ENCODE measurements at regions not wholly inside any gene's neighbourhood (a gene's known extent, or its start where the extent isn't known, plus 50 kb on each side); places are given as distances from the start of the nearest gene placed in this dataset.

DNA sequence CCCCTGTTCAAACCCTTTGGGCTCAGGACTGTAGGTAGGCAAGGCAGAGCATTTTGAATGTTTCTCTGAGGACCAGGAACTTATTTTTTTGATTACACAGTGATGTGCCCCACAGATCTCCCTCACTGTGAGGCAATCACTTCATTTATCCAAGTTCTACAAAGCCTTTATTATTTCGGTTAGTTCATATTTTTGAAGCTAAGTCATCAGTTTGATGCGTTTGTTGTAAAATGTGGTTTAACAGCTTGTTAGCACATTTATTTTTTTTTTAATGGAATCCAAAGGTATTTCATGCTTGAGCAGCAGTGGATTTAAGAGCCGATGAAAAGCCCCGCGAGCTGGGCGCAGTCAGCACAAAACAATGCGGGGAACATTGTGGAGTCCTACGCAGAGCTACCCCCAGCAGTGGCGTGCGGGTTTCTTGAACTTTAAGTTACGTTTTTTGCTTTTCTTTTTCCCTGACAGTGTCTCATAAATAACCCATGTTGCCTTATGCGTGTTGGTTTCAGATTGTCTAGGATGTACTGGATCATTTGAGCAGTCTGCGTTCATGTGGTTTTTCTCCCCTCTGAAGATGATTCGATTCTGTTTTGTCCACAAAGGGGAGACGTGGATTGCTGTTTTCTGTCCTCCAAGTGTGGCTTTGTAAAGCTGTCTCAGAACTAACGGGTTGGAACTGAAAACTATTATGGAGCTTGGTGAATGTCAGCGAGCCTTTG is 233.6 kb upstream of the BMP2 start:
- peak; percentile 20 for DNase-seq

GRCh38 chr20:6533351-6533750 is 234.1 kb upstream of the BMP2 start:
- DNase-seq: no peak

GRCh38 chr20:6530779-6531315 is 236.6 kb upstream of the BMP2 start:
- DNase-seq: no peak

DNA sequence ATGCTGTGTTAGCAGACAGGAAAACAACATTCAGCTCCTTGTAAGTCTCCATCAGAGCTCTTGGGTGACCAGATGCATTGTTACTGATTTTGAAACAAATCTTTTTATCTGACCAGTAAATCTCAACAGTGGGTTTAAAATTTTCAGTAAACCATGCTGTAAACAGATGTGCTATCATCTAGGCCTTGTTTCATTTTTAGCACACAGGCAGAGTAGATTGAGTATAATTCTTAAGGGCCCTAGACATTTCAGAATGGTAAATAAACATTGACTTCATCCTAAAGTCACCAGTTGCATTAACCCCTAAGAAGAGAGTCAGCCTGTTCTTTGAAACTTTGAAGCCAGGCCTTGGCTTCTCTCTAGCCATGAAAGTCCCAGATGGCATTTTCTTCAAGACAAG is 237.2 kb upstream of the BMP2 start:
- no peak for DNase-seq

GRCh38 chr20:6525447-6526303 is 241.8 kb upstream of the BMP2 start:
- no peak for DNase-seq

DNA sequence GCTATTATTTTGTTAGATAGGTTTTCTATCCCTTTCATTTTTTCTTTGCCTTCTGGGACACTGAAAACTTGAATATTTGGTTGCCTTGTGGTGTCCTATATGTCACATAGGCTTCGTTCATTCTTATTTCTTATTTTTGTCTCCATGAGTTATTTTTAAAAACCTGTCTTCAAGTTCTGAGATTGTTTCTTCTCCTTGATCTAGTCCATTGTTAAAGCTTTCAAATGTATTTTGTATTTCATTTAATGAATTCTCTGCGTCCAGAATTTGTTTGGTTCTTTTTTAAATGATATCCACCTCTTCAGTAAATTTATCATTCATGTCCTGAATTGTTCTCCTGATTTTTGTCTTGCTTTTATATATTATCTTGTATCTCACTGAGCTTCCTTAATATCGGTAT is 243.2 kb upstream of the BMP2 start:
- no peak for DNase-seq

GRCh38 chr20:6519556-6519955 is 247.9 kb upstream of the BMP2 start:
- no peak for DNase-seq

DNA sequence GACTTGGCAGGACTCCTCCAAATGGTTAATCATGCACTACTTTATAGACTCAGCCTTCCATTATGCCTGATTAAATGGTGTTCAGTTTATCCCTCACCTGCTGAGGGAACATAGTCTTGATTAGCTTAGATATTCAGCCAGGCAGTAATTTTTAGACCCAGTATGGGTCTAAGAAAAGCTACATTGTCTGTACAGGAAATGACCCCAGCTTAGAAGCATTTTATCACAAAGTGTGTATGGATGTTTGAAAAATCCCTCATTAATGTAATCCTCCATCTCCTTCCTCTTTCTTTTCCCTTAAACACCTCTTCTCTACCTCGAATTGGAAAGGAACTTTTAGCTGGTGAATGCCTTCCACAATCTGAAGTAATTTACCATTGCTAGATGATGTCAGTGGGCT is 252.2 kb upstream of the BMP2 start:
- no peak for DNase-seq

- no peak for DNase-seq
These were observed 253.9 kb upstream of the BMP2 start for GRCh38 chr20:6513599-6513998.

DNA sequence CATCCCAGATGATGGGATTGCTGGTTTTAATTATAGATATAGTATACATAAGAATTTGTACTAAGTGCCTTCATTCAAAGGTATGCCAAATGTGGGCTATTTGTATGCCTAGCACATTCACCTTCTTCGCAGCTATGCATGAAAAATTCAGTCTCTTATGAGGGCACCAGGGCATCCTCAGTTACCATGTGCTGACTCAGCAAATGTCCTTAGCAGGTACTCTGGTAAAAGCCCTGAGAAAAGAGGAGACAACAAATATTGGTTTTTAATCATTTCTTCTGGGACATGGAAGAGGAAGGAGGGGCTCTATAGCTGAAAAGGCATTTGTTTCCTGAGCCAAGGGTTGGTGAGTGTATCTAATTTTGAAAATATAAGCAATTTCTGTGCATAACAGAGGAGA is 258.1 kb upstream of the BMP2 start:
- no peak for DNase-seq

GRCh38 chr20:6506906-6507305 is 260.6 kb upstream of the BMP2 start:
- DNase-seq: no peak

DNA sequence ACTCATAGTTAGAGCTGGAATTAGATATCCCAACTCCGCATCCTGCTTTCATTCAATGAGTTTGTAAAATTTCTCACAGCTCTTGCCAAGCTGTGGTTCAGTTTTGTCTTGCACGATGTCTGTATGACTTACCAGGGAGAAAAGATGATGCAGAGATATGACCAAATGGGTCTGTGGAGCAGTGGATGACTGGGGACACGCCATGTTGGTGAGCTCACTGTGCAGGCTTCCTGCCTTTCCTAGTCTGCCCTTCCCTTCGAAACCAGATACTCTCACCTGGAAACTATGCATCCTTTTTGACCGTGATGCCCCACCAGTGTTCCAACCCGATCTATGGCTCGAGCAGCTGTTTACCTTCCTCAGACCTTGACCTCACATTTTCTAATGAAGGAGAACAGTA is 262.7 kb upstream of the BMP2 start:
- no peak for DNase-seq

DNA sequence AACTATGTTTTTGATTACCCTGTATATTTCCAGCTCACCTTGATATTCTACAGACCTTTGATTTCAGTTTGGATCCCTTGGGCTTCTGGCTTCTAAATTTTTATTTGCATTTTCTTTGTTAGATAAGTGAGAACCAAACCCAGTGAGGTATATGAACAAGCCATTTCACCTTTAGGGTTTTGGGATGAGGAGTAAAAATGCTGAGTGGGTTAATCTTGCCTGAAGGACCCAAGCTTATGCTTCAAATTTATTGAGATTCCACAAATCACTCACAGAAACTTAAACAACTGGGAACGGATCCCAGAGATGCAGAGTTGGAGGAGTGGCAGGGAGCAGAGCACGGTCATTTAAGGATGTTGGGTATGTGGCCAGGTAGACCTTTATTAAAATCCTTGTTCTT is 263.3 kb upstream of the BMP2 start:
- DNase-seq: no peak

GRCh38 chr20:6502999-6503398 is 264.5 kb upstream of the BMP2 start:
- DNase-seq: no peak

DNA sequence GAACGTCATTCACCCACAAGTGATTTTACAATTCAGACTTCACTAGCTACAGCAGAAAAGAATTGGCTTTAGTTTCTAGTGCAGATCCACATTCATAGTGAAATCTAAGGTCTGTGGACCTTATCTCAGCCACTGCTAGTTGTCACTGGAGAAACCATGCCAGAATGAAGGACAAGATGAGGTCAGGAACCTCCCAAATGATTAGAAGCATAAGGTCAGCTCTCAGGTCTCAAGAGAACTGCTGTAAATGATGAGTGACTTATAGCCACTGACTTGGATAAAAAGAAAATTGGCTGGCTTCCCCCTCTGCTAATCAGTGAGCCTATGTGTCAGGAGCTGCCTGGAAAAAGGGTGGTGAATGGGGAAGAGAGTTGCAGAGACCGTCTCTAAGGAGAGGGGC is 265.3 kb upstream of the BMP2 start:
- no peak for DNase-seq

DNA sequence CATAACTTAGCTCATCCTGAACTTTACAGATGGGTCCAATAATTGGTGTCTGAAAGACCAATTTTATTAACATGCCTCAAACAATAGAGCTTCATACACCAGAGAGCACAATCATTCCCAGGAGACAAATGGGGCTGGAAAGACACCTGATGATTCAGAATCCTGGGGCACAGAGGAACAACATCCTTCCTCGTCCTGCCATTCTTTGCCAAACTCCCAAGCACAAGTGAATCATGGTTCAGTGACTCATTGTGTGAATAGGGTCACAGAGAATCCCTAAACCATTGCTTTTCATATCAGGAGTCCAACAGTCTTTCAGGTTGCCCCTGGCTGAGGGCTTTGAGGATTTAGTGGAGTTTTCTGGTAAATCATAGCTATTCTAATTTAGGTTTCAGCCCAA is 266.4 kb upstream of the BMP2 start:
- DNase-seq: no peak

DNA sequence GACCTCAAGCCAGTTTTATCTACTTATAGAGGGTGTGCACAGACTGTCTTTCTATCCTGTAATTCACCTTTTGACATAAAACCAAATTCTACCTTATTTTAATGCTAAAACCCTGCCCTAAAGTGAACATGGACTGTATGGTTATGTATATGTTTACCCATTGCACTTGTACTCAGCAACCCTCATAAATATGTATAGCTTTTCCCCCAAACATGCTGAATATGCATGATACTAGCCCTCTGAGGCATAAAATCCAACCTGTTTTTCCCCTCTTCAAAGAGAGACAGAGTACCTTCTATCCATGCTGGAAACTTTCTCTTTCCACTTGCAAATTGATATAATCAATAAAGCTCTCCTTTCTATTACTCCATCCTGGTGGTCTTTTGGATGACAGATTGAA is 267.9 kb upstream of the BMP2 start:
- no peak for DNase-seq

- DNase-seq: no peak
These were observed 270.6 kb upstream of the BMP2 start for GRCh38 chr20:6496874-6497273.

DNA sequence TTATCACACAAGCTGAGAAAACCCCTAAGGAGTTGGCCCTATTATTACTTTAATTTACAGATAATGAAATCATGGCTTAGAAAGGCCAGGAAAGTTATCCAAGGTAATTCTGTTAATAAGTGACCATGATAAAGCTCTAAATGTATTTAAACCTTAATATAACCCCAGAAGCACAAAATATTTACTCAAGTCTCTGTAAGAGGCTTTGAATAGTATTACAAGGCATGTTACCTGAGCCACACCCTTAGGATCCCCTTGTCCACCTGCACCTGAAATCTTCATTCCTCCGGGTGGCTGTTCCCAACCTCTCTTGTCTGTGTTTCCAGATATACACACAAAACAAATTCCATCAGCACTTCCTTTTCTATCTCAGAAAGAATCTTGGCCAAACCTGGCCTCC is 271.6 kb upstream of the BMP2 start:
- DNase-seq: no peak

- no peak for DNase-seq
These were observed 275.0 kb upstream of the BMP2 start for GRCh38 chr20:6492271-6493055.

DNA sequence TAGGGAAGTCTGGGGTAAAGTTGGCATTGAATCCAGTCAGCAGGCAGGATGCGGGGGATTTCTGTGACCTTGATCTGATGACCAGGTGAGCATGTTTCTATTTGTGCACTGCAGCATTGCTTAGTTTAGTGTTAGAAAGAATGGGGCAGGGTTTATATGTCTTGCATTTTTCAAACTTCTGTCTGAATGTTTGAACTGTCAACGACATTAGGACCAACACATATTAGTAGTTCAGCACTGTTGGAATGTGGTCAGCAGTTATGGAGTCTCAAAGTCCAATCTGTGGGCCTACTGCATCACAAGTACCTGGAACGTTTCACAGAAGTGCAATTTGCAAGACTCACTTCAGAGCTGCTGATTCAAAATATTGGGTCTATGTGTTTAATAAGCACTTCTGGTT is 276.6 kb upstream of the BMP2 start:
- DNase-seq: no peak

- DNase-seq: peak; percentile 63
These were observed 277.9 kb upstream of the BMP2 start for GRCh38 chr20:6489361-6490171.

GRCh38 chr20:6485351-6485750 is 282.1 kb upstream of the BMP2 start:
- DNase-seq: no peak

Data from femur (tissue), 1 donor.